ENCODE measurements at regions not wholly inside any gene's neighbourhood (a gene's known extent, or its start where the extent isn't known, plus 50 kb on each side); places are given as distances from the start of the nearest gene placed in this dataset.

- TF ChIP-seq, protein P1, sequence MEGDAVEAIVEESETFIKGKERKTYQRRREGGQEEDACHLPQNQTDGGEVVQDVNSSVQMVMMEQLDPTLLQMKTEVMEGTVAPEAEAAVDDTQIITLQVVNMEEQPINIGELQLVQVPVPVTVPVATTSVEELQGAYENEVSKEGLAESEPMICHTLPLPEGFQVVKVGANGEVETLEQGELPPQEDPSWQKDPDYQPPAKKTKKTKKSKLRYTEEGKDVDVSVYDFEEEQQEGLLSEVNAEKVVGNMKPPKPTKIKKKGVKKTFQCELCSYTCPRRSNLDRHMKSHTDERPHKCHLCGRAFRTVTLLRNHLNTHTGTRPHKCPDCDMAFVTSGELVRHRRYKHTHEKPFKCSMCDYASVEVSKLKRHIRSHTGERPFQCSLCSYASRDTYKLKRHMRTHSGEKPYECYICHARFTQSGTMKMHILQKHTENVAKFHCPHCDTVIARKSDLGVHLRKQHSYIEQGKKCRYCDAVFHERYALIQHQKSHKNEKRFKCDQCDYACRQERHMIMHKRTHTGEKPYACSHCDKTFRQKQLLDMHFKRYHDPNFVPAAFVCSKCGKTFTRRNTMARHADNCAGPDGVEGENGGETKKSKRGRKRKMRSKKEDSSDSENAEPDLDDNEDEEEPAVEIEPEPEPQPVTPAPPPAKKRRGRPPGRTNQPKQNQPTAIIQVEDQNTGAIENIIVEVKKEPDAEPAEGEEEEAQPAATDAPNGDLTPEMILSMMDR (conservative IDR thresholded peaks at IDR 0.05; ENCODE audit: low read depth, low read length): no peak
- no peak for DNase-seq (ENCODE audit: low read depth)
- H3K4me3 ChIP-seq (ENCODE audit: low read length): no peak overlapping the region
Measured at GRCh38 chr11:134759274-134759673, 347.2 kb upstream of the B3GAT1 start.

GRCh38 chr11:134758342-134758931 lies 346.4 kb upstream of the B3GAT1 start:
- TF ChIP-seq, protein P1 (conservative IDR thresholded peaks at IDR 0.05; ENCODE audit: low read depth, low read length): no peak
- DNase-seq (ENCODE audit: low read depth): no peak
- no peak overlapping the region for H3K4me3 ChIP-seq (ENCODE audit: low read length)

- TF ChIP-seq, protein P1 (conservative IDR thresholded peaks at IDR 0.05; ENCODE audit: low read depth, low read length): no peak
- DNase-seq (ENCODE audit: low read depth): no peak
- H3K4me3 ChIP-seq (ENCODE audit: low read length): no peak overlapping the region
Measured at GRCh38 chr11:134757633-134758032, 345.6 kb upstream of the B3GAT1 start.

DNA sequence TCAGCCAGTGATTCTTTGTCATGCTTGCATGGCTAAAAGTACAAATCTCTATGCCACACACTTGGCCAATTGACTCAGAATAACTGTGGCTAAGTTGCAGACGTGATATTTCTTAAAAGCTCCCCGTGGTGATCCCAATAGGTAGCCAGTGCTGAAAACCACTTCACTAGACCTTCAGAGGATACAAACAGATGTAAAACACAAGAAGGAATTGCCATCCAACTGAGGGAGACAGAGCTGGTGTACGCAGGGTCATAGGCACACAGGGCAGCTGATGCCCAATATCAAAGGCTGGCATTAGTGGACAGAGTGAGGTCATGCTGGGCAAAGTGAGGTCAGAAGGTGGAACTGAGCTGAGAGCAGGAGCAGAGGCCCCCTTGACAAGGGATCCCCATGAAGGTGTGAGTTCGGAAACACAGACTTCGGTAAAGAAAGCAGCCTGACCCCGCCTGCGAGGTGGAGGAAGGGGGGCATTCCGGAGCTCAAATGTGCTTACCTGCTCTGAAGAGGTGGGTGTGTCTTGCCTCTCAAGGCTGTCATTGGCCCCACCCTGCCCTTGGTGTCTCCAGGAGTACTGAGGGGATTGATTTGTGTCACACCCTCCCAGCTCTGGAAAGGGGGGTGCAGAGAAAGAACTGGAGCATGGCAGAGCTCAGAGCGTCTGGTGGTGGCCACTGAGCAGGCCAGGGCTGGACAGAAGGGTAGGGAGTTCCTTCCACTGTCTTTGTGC lies 344.9 kb upstream of the B3GAT1 start:
- DNase-seq (ENCODE audit: low read depth): no peak
- H3K4me3 ChIP-seq (ENCODE audit: low read length): no peak overlapping the region
- TF ChIP-seq, protein P1 (conservative IDR thresholded peaks at IDR 0.05; ENCODE audit: low read depth, low read length): no peak

DNA sequence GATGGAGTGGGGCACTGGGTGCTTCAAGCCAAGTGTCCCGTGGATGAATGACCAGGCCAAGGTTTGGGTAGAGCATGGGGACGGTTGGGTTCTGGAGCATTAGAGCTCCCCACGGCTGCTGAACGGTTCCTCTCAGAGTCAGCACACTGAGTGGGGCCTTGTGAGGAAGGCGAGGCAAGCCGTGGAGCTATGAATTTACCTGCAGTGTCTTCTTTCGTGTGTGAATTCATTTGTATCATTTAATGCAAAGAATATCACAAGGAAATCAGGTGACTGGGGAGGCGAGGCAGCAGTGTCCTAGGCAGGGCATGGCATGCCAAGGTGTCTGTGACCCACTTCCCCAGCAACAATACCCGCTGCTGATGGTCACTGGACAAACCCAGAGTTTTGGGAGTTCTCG lies 343.5 kb upstream of the B3GAT1 start:
- no peak for DNase-seq (ENCODE audit: low read depth)
- no peak overlapping the region for H3K4me3 ChIP-seq (ENCODE audit: low read length)
- TF ChIP-seq, protein P1 (conservative IDR thresholded peaks at IDR 0.05; ENCODE audit: low read depth, low read length): no peak

DNA sequence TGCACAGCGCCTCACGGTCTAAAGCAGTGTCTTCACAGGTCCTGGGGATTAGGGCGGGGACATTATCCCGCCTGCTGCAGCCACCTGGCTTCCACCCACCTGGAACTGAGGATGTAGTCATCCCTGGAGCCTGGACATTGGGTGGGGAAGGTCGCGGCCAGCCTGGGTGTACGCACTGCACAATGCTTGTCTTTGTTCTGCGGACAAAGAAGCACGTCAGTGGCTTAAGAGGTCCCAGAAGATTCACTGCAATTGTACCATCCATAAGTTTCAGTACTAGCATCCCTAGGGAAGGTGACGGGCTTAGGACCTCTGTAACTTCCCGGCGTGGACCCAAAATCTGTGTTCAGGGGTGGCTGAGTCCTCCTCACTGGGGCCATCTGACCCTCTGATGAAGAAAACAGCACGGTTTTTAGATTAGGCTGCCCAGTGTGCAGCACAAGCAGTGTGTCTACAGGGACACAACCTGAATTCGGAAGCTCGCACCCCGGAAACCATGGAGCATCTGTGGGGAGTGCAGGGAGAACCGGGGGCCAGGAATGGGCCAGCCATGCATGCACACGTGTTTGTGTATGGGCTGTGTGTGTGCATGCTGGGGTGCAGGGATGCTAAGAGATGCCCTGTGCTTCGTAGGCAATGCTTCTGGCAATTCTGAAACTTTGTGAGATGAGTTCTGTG lies 342.6 kb upstream of the B3GAT1 start:
- H3K4me3 ChIP-seq (ENCODE audit: low read length): no peak overlapping the region
- DNase-seq (ENCODE audit: low read depth): no peak
- TF ChIP-seq, protein P1 (conservative IDR thresholded peaks at IDR 0.05; ENCODE audit: low read depth, low read length): no peak
